ENCODE measurements at regions not wholly inside any gene's neighbourhood (a gene's known extent, or its start where the extent isn't known, plus 50 kb on each side); places are given as distances from the start of the nearest gene placed in this dataset.
A peak's percentile ranks its signal among the peaks of the same experiment; 100 is the strongest.

DNA sequence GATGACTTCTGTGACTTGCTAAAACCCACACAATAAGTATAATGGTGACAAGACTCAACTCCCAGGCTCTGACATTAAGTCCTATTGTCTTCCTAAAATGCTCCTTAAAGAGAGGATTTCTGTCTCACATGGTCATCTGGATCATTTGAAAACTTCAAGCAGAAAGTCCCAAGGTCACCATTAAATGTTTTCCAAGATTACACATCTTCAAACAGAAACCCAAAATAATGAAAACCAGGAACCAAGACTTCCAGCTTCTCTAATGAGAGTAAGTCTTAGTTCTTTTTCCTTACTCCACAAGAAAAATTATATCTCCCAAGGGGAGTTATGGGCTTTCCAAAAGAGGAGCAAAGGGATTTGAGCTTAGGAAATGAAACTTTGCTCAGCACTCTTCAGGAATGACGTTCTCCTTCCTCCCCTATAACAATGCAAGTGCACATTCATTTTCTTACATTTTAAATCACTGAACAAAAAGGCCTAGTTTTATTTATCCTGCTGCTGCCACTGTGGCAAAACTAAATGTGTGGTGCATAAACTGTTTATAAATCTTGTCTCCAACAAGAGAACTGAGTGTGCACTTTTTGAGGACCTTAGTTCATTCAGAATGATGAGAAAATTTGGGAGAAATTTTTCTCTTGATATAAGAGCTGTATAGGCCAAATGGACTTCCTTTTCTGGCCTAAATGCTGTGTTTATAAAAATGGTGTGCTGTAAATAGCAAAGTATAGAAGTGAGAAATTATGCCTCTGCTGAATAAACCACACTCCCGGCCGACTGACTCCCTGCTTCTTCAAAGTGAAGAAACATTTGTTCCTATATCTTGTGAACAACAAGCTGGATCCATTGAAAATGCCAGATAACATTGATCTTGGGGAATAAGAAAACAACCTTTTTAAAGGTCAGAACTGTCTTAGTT is 148.4 kb upstream of the PLEKHG7 start:
- DNase-seq (ENCODE audit: low read depth) = no peak

DNA sequence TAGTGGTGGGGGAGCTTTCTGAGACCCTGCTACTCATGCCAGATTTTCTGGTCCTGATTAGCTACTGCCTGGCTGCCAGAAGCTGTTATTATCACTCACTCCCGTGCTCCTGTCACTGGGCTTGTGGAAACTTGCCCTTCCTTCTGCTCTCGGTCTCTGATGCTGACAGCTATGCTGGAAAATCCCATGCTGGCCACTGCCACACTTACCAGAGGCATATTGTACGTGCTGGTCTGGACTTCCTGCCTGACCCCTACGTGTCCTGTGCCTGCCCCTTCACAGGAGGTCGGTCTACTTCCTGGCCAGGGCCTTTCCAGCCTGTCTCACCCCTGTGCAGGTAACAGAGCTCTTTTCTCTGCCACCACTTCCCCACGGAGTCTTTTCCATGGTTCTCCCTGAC is 149.4 kb upstream of the PLEKHG7 start:
- peak; percentile 60 for DNase-seq (ENCODE audit: low read depth)

DNA sequence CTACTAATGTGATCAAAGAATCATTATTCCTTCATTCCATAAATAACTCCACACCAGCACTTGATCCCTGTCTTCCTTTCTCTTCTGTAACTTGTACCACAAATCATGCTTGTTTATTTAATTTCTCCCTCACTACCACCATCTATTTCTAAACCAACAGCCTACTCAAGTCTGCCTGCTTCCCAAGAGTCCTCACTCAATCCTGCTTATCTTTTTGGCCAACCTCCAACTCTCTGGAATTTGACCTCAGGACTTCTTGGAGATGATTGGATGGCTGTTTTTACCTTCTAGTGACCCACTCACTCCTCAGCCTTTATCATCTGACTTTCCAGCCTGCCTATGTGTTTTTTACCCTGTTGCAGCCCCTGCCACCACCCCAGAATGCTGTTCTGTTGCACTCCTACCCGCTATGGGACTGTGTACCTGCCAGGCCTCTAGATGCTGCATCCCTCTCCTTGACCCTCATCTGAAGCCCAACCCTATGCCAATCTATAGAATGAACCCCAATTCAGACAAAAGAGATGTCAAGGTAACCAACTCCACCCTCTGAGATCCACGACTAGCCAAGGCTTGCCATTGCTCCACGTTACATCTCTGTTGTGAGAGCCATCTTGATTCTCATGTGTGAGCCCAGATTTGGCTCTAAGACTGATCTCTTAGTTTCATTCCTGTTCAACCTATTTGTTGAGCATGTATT is 150.2 kb upstream of the PLEKHG7 start:
- peak; percentile 84 for DNase-seq (ENCODE audit: low read depth)

DNA sequence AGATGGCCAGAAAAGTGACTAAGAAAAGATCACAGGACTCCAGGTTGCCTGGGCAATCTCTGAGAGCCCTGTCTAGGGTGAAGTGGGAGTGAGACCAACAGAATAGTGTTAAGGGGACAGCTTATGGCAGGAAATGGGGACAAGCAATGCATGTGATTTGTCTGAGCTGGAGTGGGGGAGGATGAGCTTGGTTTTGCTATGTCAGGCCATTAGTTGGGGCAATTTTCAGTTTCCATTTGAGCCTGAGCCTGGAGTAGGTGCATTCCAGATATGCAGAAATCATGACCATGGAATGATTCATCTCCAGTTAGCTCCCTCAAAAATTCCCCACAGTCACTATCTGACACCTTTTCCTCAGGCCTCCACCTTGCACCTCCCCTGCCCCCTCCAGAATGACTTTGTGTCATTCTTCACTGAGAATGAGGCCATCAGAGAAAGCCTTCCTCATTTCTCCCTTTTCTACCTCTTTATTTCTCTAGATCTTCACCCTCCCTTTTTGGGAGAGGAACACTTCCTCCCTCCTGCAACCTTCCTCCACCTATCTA is 150.9 kb upstream of the PLEKHG7 start:
- DNase-seq (ENCODE audit: low read depth) = peak; percentile 94

DNA sequence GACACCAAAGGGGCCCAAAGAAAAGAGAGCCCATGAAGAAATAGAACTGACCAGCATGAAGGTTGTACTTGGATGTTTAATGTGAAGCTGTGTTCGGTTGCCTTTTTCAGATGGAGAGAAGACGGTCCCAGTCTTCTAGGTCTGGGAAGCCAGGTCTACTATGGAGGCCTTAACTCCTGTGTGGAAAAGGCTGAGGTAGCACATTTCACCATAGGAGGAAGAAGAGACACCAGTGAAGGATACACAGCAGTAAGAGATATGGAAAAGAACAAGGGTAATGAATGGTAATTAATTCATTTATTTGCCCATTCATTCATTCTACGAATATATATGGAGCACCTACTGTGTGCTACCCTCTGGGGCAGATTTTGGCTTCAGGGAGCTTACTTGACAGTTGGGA is 151.6 kb upstream of the PLEKHG7 start:
- no peak for DNase-seq (ENCODE audit: low read depth)

DNA sequence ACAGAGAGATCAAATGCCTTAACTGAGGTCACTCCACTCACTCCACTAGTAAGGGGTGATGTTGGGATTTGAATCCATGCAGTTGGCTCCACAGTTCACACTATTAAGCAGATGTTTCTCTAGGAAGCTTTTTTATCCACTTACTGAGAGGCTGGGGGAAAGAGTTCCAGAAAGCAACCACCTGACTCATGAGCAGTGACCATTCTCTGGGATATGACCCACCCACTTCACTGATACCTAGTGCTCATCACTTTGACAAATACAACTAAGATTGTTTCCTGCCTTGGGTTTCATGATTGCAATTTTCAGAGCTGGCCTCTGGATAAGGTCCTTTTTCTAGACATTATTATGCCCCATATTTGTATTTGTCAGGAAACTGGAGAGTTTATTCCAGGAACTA is 152.1 kb upstream of the PLEKHG7 start:
- no peak for DNase-seq (ENCODE audit: low read depth)

DNA sequence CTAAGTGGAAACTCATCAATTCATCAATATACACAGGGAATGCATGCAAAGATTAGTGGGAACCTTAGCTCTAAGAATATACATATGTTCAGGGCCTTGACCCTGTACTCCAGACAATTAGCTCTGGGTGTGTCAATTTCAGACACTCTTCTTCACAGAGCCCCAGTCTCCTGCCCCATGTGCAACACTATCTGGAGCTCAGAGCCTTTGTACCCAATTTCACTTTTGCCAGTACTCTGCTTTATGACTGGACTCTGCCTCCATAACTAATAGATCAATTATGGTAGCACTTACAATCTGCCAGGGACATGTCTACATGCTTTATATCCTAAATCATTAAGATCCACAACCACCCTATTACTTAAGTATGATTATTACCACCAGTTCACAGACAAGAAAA is 152.5 kb upstream of the PLEKHG7 start:
- DNase-seq (ENCODE audit: low read depth) = no peak

DNA sequence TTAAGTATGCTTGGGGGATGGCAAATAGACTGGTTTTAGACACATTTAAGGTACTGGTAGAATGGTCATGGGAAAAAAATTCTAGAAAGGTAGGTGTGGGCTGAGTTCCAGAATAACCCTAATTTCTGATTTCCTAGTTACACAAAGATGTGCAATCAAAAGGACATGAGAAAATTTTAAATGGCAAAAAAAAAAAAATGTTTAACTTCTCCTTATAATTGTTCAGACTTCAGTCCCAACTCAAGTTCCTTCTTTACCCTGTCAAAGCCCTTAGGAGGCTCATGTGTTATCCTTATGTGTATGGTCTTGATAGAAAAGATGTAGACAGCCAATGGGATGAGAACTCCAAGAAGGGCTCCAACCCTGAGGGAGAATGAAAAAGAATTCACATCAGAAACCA is 153.3 kb upstream of the PLEKHG7 start:
- no peak for DNase-seq (ENCODE audit: low read depth)

DNA sequence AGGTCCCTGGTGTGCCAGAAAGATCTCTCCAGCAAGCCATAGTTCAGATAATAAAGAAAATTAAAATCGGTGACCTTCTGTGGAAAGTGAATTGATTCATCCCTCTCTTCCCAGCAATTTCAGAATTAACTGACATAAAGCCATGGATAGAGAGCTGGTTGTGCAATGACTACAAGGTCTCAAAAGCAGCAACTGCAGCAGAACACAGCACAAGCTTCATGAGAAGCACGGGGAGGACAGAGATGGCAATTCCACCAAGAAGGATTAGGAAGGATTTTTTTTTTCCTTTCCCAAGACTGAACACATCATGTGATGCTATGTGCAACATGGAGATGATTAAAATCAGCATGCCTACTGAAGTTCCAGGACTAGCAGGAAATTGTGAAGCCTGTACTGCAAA is 154.9 kb upstream of the PLEKHG7 start:
- no peak for DNase-seq (ENCODE audit: low read depth)

DNA sequence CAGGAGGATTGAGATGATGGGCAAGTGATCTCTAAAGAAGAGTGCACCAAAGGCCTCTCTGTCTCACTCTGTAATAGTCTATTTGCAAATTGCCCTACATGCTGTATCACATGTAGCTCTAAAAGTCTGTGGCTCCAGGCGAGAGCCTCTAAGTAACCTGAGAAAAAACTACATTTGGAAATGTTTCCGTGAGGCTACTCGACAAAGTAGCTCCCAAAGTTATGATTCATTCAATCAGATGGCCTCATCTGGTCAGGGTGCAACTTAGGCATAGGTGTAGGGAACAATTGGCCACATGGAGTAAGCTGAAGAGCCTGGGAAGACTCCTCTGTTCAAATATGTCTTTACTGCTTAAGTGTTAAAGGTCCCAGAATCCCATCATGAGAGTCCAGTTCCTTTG is 155.4 kb upstream of the PLEKHG7 start:
- no peak for DNase-seq (ENCODE audit: low read depth)

DNA sequence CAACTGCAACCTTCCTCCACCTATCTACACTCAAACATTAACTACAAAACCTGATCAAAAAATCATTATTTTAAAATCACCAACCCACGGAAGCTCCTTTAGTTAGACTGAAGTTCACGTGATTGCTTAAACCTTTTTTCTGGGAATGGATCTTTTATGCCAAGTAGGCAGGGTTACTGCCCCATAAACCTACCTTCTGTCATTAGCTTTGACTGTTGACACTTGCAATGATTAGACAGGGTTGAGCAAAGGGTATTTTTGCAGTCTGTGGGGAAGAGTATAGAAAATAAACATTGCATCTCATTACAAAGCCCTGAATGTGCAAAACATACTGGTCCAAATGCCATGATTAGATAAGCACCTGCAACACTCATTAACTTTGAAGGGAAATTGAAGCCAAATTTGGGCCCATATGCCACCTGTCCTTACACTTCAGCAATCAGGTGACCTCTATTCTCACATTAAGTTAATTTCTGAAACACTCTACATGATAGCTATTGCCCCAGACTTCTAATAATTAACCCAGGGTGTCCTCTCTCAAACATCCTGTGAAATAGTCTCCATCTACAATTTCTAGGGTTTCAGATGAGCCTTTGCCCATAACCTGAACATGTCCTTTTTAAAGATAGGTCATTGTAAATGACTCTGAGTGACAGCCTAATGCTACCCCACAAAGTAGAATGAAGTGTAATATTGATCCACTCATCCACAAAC is 156.0 kb upstream of the PLEKHG7 start:
- DNase-seq (ENCODE audit: low read depth) = no peak

DNA sequence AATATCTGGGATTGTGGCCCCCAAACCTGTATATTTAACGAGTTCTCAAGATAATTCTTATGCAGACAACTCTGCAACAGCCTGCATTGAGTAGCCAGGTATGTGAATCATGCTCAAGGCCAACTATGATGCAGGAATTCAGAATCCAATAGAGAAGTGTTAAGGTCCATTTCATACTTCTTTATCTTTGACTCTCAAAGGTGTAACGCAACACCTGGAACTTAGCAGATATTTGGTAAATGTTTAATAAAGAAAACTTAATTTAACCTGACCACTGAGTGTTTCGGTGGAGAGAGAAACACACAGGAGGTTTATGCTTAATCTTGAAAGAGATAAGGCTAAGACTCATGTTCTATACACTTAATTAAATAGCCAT is 156.5 kb upstream of the PLEKHG7 start:
- no peak for DNase-seq (ENCODE audit: low read depth)

DNA sequence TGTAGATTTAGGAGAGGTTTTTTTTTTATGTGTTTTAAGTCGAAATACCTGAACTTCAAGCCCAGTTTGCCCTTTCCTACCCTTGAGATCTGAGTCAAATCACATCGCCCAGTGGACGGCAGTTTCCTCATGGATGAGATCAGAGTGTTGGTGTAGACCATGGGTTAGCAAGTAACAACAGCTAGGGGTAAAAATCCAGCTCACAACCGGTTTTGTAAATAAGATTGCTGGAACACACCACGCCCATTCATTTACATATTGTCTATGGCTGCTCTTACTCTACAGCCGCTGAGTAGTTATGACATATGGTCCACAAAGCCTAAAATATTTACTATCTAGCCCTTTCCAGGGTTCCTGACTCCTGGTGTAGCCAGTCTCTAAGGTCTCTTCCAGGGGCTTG is 158.5 kb upstream of the PLEKHG7 start:
- no peak for DNase-seq (ENCODE audit: low read depth)

DNA sequence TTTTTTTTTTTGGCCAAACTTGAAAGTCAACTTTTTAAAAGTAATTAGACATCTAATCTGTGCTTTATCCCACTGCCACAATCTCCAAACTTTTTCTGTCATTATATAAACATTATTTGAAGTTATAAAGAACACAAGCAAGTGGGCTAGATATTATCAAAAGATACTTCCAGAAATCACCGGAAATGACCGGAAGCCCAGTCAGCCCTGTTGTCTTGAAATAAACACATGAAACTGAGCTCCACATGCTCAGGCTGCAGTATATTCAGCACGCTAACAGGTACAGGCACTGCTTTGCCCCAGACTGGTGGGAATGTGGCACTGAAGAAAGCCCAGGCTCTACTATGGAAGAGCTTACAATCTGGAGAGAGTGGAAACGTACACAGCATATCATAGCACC is 158.9 kb upstream of the PLEKHG7 start:
- no peak for DNase-seq (ENCODE audit: low read depth)

DNA sequence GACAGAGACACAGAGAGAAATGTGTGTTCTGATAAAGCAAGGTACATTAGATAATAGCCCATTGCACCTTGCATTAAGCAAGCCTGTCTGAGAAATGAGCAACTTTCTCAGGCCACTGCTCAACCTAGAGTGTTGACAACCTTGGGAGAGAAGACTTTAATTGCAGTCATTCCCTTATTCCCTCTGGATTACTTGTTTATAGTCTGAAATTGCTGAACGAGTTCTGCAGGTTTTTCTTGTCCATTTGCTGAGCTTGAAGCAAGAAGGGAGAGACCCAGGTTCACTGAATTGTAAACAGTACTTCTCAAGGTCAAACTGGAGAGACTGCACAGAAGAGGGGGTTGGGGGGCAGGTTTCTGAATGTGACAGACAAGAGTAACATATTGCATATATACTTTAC is 159.4 kb upstream of the PLEKHG7 start:
- no peak for DNase-seq (ENCODE audit: low read depth)

DNA sequence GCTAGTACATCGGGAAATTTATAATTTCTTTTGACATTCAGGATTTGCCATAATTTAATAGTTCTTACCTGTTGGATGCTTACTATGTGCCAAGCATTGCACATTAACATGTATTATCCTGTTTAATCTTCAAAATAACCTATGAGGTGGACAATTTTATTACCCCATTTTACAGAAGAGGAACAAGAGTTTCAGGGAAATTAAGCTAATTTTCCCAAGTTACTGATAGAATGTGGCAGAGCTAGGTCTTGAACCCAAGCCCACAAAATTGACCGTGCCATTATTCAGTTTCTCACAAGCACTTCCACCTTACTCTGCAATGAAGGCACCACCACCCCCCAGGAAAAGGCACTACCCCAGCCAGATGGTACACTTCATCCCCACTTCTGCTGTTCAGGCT is 161.1 kb upstream of the PLEKHG7 start:
- no peak for DNase-seq (ENCODE audit: low read depth)

DNA sequence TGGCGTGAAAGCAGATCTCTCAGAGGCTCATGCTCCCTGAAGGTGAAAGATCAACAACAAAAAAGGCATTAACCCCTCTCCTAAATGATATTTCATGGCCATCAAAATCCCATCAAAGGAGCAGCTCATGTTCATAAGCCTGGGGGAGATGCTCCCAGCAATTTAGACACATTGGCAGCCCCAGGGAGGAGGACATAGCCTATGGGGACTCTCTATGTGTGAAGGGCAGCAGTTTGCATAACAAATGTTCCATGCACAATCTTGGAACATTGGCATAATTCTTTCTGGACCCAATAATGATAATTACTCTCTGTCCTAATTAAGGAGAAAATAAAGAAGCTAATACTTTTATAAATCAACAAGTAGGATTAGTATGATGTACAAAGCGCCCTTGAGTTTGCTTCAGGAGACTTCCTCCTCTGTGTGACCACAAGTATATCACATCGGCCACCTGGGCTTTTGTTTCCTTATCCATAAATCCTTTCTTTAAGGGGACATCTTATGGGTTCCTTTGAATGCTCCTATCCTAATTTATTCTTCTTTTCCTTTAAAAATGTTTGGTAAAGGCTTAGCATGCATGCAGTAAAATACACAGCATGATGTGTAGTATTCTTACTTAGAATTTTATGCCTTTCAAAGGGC is 161.9 kb upstream of the PLEKHG7 start:
- no peak for DNase-seq (ENCODE audit: low read depth)

DNA sequence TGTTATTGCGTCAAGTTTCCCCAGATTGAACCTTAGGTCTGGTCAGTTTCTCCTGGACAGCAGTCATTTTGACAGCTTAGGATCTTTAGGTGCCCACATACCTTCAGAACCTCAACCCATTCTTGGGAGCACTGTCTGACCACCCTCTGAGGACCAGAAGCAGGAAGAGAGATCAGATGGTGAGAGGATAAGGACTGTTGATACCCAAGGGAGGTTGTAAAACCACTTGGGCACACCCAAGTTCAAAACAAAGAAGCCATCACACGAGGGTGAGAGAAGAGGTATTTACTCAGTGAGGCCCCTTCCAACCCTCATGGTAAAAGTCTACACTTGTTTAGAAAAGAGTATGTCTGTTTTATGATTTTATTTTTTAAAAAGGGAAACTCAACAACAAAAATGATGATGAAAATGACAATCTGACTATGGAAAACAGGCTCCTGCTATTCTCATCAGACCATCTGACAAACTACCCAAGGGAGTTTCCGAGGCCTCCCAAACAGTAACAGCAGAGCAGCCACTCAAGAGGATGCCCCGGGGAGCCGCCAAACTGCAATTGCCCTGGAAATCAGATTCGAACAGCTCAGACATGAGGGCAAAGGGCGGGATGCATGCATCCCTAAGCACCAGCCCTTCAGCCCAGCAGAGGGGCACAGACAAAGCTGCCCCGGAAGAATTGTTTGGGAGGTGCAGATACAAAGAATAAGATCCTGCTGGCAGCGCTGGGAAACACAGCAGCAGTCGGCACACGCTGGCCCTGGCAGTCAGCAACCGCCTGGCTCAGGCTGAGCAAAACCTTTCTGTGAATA is 162.6 kb upstream of the PLEKHG7 start:
- no peak for DNase-seq (ENCODE audit: low read depth)

DNA sequence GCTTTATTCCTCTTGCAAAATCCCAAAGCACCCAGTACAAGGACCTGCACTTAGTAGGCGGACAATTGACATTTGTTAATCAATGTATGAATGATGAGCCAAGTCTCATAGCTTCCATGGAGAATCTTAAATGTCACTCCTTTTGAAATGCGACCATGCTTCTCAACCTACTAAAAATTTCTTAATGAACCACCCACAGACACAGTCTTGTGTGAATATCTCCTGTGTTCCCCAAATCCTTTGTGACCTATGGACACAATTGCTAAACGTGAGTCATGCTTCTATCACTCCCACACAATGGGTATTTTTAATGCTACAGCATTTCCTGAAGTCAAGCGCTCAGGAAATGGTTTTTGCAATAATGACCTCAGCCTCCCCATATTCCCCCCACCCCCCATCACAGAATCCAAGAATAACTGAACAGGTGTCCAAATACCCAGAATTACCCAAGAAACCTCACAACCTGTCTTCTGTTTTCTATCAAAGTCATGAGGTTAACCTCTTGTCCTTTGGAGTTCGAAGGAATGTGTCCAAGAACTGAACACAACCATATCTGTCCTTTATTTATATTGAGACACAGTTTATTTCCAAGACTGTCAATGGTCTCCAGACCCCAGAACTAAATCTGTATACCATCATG is 163.6 kb upstream of the PLEKHG7 start:
- DNase-seq (ENCODE audit: low read depth) = peak; percentile 84

DNA sequence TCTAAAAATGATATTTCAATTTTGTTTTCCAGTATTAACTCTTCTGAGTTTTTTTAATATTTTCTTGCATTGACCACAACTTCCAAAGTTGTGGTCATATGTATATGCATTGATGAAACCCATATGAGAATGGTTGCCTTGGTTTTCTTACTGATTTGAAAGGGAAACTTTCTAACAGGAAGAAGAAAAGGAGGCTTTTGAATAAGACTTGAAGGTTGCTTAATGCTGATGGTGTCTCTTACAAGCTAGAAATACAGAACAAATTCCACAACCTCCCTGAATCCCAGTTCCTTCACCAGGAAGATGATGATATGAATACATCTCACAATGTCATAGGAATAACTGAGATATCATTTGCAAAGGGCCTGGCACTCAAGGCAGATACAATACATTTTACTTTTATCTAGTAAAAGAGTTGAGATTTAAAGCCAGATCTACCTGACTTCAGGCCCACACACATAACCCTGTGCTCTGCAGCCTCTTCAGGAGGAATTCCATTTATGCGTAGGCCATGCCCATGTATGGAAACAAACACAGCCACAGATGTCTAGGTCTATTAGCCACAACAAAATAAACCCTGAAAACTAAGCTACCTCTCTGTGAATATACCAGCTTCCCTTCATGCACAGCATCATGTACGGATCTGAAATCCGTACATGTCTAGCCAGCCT is 165.4 kb upstream of the PLEKHG7 start:
- no peak for DNase-seq (ENCODE audit: low read depth)
